HG03060 (cell line): ENCODE measurements at regions not wholly inside any gene's neighbourhood (a gene's known extent, or its start where the extent isn't known, plus 50 kb on each side); places are given as distances from the start of the nearest gene placed in this dataset.
A peak's percentile ranks its signal among the peaks of the same experiment; 100 is the strongest.
"Not testable (repeated sequence)": the region's sequence is repeated elsewhere in the genome, so short reads cannot be mapped to it uniquely, and the experiment has no call there.

Experiments
- ATAC-seq: cut with Tn5 transposase; IDR thresholded peaks from one replicate; pipeline ENCODE4 v1.9.1; 2021; ENCODE audit warnings: low read depth, moderate number of reproducible peaks; ENCODE audit not compliant: unreplicated experiment

- ATAC-seq: no peak
Measured at GRCh38 chr6:86128130-86128814, 485.6 kb upstream of the SYNCRIP start.

GRCh38 chr6:86122086-86122485 lies 479.4 kb upstream of the SYNCRIP start:
- ATAC-seq: no peak

GRCh38 chr6:86118271-86118670 lies 475.6 kb upstream of the SYNCRIP start:
- no peak for ATAC-seq

- no peak for ATAC-seq
Measured at GRCh38 chr6:86107985-86108384, 465.3 kb upstream of the SYNCRIP start.

GRCh38 chr6:86087954-86088353 lies 445.3 kb upstream of the SYNCRIP start:
- no peak for ATAC-seq

- no peak for ATAC-seq
Measured at GRCh38 chr6:86079938-86080337, 437.3 kb upstream of the SYNCRIP start.

- no peak for ATAC-seq
Measured at GRCh38 chr6:86070151-86070550, 427.5 kb upstream of the SYNCRIP start.

- ATAC-seq: not testable (repeated sequence)
Measured at GRCh38 chr6:86065002-86065401, 422.3 kb upstream of the SYNCRIP start.

- ATAC-seq: not testable (repeated sequence)
Measured at GRCh38 chr6:86057293-86057980, 414.8 kb upstream of the SYNCRIP start.

GRCh38 chr6:86045038-86045437 lies 402.4 kb upstream of the SYNCRIP start:
- no peak for ATAC-seq

- ATAC-seq: no peak
Measured at GRCh38 chr6:86042214-86042613, 399.5 kb upstream of the SYNCRIP start.

- no peak for ATAC-seq
Measured at GRCh38 chr6:86031713-86032112, 389.0 kb upstream of the SYNCRIP start.

GRCh38 chr6:86030875-86031274 lies 388.2 kb upstream of the SYNCRIP start:
- ATAC-seq: no peak

- no peak for ATAC-seq
Measured at GRCh38 chr6:86028776-86029175, 386.1 kb upstream of the SYNCRIP start.

GRCh38 chr6:86026890-86027289 lies 384.2 kb upstream of the SYNCRIP start:
- not testable (repeated sequence) for ATAC-seq

- peak; percentile 80 for ATAC-seq
Measured at GRCh38 chr6:86017236-86017635, 374.6 kb upstream of the SYNCRIP start.

- no peak for ATAC-seq
Measured at GRCh38 chr6:86016567-86016966, 373.9 kb upstream of the SYNCRIP start.

GRCh38 chr6:86016077-86016476 lies 373.4 kb upstream of the SYNCRIP start:
- no peak for ATAC-seq

GRCh38 chr6:86012991-86013390 lies 370.3 kb upstream of the SYNCRIP start:
- peak; percentile 51 for ATAC-seq

- no peak for ATAC-seq
Measured at GRCh38 chr6:86010915-86011786, 368.5 kb upstream of the SYNCRIP start.

- peak; percentile 69 for ATAC-seq
Measured at GRCh38 chr6:85997206-85997605, 354.5 kb upstream of the SYNCRIP start.
